ENCODE measurements at regions not wholly inside any gene's neighbourhood (a gene's known extent, or its start where the extent isn't known, plus 50 kb on each side); places are given as distances from the start of the nearest gene placed in this dataset.

- Histone ChIP-seq H3K36me3 (no peaks in the 10 kb centered on the region), H3K27ac (no peak overlapping the region), H3K27me3 (no peaks in the 10 kb centered on the region), H3K79me2 (ENCODE audit: low read depth) (no peaks in the 10 kb centered on the region), H3K9me3 (ENCODE audit: low read depth) (no peaks in the 10 kb centered on the region), H4K20me1 (ENCODE audit: low read depth) (no peaks in the 10 kb centered on the region), H3K4me1 (no peaks in the 10 kb centered on the region), H3F3A (ENCODE audit: low read depth) (no peaks in the 10 kb centered on the region), H3K9ac (no peak overlapping the region), H3K4me3 (no peak overlapping the region), H3K4me2 (no peak overlapping the region), H2AFZ (replicated peaks) (no peak overlapping the region)
- Mint-ChIP-seq H3K27me3 (ENCODE audit: insufficient read depth, low read depth) (no peaks in the 10 kb centered on the region), H3K36me3 (no peaks in the 10 kb centered on the region), H3K4me3 (no peak overlapping the region), H3K27ac (no peak overlapping the region), H3K9me3 (no peaks in the 10 kb centered on the region), H3K4me1 (no peaks in the 10 kb centered on the region)
- TF ChIP-seq CTCF (IDR thresholded peaks at IDR 0.05) (no peak), EZH2 (IDR thresholded peaks at IDR 0.05) (no peak), EZH2phosphoT487 (IDR thresholded peaks at IDR 0.05) (no peak)
- no peak for DNase-seq (ENCODE audit: low spot score)
These were observed 248.8 kb downstream of the RAB38 start for GRCh38 chr11:87926250-87926970.

- Histone ChIP-seq H3K27ac (no peak overlapping the region), H3K79me2 (ENCODE audit: low read depth) (no peaks in the 10 kb centered on the region), H3K4me2 (no peak overlapping the region), H3K4me3 (no peak overlapping the region), H3F3A (ENCODE audit: low read depth) (no peaks in the 10 kb centered on the region), H3K36me3 (no peaks in the 10 kb centered on the region), H2AFZ (replicated peaks) (no peak overlapping the region), H4K20me1 (ENCODE audit: low read depth) (no peaks in the 10 kb centered on the region), H3K9ac (no peak overlapping the region), H3K9me3 (ENCODE audit: low read depth) (no peaks in the 10 kb centered on the region), H3K27me3 (no peaks in the 10 kb centered on the region), H3K4me1 (no peaks in the 10 kb centered on the region)
- no peaks in the 10 kb centered on the region for H3K9me3 Mint-ChIP-seq
- DNase-seq (ENCODE audit: low spot score): no peak
- H3K27ac Mint-ChIP-seq: no peak overlapping the region
- H3K36me3 Mint-ChIP-seq: no peaks in the 10 kb centered on the region
- H3K4me3 Mint-ChIP-seq: no peak overlapping the region
- H3K4me1 Mint-ChIP-seq: no peaks in the 10 kb centered on the region
- H3K27me3 Mint-ChIP-seq (ENCODE audit: insufficient read depth, low read depth): no peaks in the 10 kb centered on the region
- no peak for TF ChIP-seq EZH2 (IDR thresholded peaks at IDR 0.05)
- no peak for TF ChIP-seq CTCF (IDR thresholded peaks at IDR 0.05)
- no peak for TF ChIP-seq EZH2phosphoT487 (IDR thresholded peaks at IDR 0.05)
These were observed 251.1 kb downstream of the RAB38 start for GRCh38 chr11:87924125-87924524.

GRCh38 chr11:87917111-87917510 is 258.1 kb downstream of the RAB38 start:
- H2AFZ ChIP-seq (replicated peaks): no peak overlapping the region
- Mint-ChIP-seq H3K4me3 (no peak overlapping the region), H3K27me3 (ENCODE audit: insufficient read depth, low read depth) (no peaks in the 10 kb centered on the region), H3K36me3 (no peaks in the 10 kb centered on the region), H3K9me3 (no peaks in the 10 kb centered on the region), H3K27ac (no peak overlapping the region), H3K4me1 (no peaks in the 10 kb centered on the region)
- no peaks in the 10 kb centered on the region for H3K36me3 ChIP-seq
- H3K27me3 ChIP-seq: no peaks in the 10 kb centered on the region
- H3K4me3 ChIP-seq: no peak overlapping the region
- no peak for DNase-seq (ENCODE audit: low spot score)
- H3K9ac ChIP-seq: no peak overlapping the region
- H3K79me2 ChIP-seq (ENCODE audit: low read depth): no peaks in the 10 kb centered on the region
- H3K27ac ChIP-seq: no peak overlapping the region
- no peaks in the 10 kb centered on the region for H4K20me1 ChIP-seq (ENCODE audit: low read depth)
- H3K4me1 ChIP-seq: no peaks in the 10 kb centered on the region
- TF ChIP-seq EZH2 (IDR thresholded peaks at IDR 0.05): no peak
- no peak for TF ChIP-seq EZH2phosphoT487 (IDR thresholded peaks at IDR 0.05)
- no peak for TF ChIP-seq CTCF (IDR thresholded peaks at IDR 0.05)
- H3K4me2 ChIP-seq: no peak overlapping the region
- no peaks in the 10 kb centered on the region for H3K9me3 ChIP-seq (ENCODE audit: low read depth)
- H3F3A ChIP-seq (ENCODE audit: low read depth): no peaks in the 10 kb centered on the region
